ENCODE measurements at regions not wholly inside any gene's neighbourhood (a gene's known extent, or its start where the extent isn't known, plus 50 kb on each side); places are given as distances from the start of the nearest gene placed in this dataset.

- TF ChIP-seq POLR2A (IDR thresholded peaks at IDR 0.05; ENCODE audit: low read length) (no peak), GATA1 (IDR thresholded peaks at IDR 0.05; ENCODE audit: low read depth, low read length) (no peak)
These were observed 97.5 kb upstream of the PAX2 start for GRCh38 chr10:100647928-100648327.

Measured in erythroblast (primary cell).